ENCODE measurements at regions not wholly inside any gene's neighbourhood (a gene's known extent, or its start where the extent isn't known, plus 50 kb on each side); places are given as distances from the start of the nearest gene placed in this dataset.

DNA sequence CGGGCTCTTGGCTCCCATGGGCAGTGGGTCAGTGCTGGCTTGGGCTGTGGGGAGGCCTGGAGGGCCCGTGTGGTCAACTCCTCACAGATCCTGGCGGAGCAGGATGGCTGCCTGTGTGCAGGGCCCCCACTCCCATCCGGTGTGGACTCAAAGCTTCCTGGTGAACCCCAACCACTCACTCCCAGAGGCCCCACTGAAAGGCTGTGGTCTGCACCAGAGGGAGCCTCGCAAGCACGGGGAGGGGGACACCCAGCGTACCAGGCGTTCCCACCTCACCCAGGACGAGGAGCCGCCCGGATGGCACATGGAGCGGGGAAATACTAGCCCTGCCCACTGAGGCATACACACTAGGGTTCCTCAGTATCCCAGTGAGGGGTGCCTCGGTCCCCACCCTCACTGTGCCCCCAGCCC, 75.4 kb upstream of the ACTRT2 start:
- TF ChIP-seq EZH2 (IDR thresholded peaks at IDR 0.05): no peak
- TF ChIP-seq POLR2AphosphoS5 (IDR thresholded peaks at IDR 0.05; ENCODE audit: borderline replicate concordance, low read depth, low read length): no peak
- TF ChIP-seq FOXP2 (optimal IDR thresholded peaks at IDR 0.05; ENCODE audit: control extremely low read depth, extremely low read length, insufficient read depth): no peak
